IPS-15b (cell line): ENCODE measurements at regions not wholly inside any gene's neighbourhood (a gene's known extent, or its start where the extent isn't known, plus 50 kb on each side); places are given as distances from the start of the nearest gene placed in this dataset.
"Not testable (repeated sequence)": the region's sequence is repeated elsewhere in the genome, so short reads cannot be mapped to it uniquely, and the experiment has no call there.

Source experiments
- H3K27me3 ChIP-seq: one replicate; pipeline ENCODE4 v1.6.1; 2013; ENCODE audit warnings: low read length; ENCODE audit not compliant: control insufficient read depth, insufficient read depth
- H3K36me3 ChIP-seq: one replicate; pipeline ENCODE4 v1.6.1; 2013; ENCODE audit warnings: low read length; ENCODE audit not compliant: control insufficient read depth, insufficient read depth
- H3K4me1 ChIP-seq: one replicate; pipeline ENCODE4 v1.6.1; 2013; ENCODE audit warnings: mild to moderate bottlenecking, low read length; ENCODE audit not compliant: control insufficient read depth, insufficient read depth
- H3K4me3 ChIP-seq: one replicate; pipeline ENCODE4 v1.5.1; 2013; ENCODE audit warnings: low read depth, low read length
- H3K9ac ChIP-seq: one replicate; pipeline ENCODE4 v1.6.1; 2013; ENCODE audit warnings: low read depth, mild to moderate bottlenecking, low read length
- H3K9me3 ChIP-seq: one replicate; pipeline ENCODE4 v1.6.1; 2013; ENCODE audit warnings: mild to moderate bottlenecking, low read length; ENCODE audit not compliant: control insufficient read depth, insufficient read depth

GRCh38 chr7:112697211-112697610, 93.0 kb downstream of the TMEM168 start:
- H3K27me3 ChIP-seq, H3K4me3 ChIP-seq, H3K36me3 ChIP-seq, H3K9ac ChIP-seq, H3K4me1 ChIP-seq, H3K9me3 ChIP-seq: not testable (repeated sequence)

GRCh38 chr7:112699725-112700513, 90.3 kb downstream of the TMEM168 start:
- Histone ChIP-seq H3K4me1 (peaks cover 4% of the 10 kb centered on the region), H3K27me3 (no peaks in the 10 kb centered on the region), H3K4me3 (no peak overlapping the region), H3K9ac (no peak overlapping the region), H3K36me3 (no peaks in the 10 kb centered on the region), H3K9me3 (no peaks in the 10 kb centered on the region)

- H3K4me3 ChIP-seq = no peak overlapping the region
- H3K4me1 ChIP-seq = peaks cover 4% of the 10 kb centered on the region
Measured at GRCh38 chr7:112701456-112701855, 88.7 kb downstream of the TMEM168 start.

GRCh38 chr7:112707655-112708054, 82.5 kb downstream of the TMEM168 start:
- Histone ChIP-seq H3K9ac (no peak overlapping the region), H3K27me3 (no peaks in the 10 kb centered on the region), H3K4me1 (no peaks in the 10 kb centered on the region), H3K36me3 (no peaks in the 10 kb centered on the region), H3K4me3 (no peak overlapping the region), H3K9me3 (no peaks in the 10 kb centered on the region)

More at GRCh38 chr7:112701456-112701855, 88.7 kb downstream of the TMEM168 start:
- H3K27me3 ChIP-seq = no peaks in the 10 kb centered on the region
- H3K36me3 ChIP-seq = no peaks in the 10 kb centered on the region
- H3K9ac ChIP-seq = no peak overlapping the region
- H3K9me3 ChIP-seq = no peaks in the 10 kb centered on the region

GRCh38 chr7:112708236-112708635, 82.0 kb downstream of the TMEM168 start:
- Histone ChIP-seq H3K9me3 (no peaks in the 10 kb centered on the region), H3K27me3 (no peaks in the 10 kb centered on the region), H3K4me1 (no peaks in the 10 kb centered on the region), H3K36me3 (no peaks in the 10 kb centered on the region), H3K9ac (no peak overlapping the region), H3K4me3 (no peak overlapping the region)
